D721Med (cell line): ENCODE measurements at regions not wholly inside any gene's neighbourhood (a gene's known extent, or its start where the extent isn't known, plus 50 kb on each side); places are given as distances from the start of the nearest gene placed in this dataset.

Source experiments
- DNase-seq: peaks from one replicate; pipeline ENCODE4 v3.0.0; 2011; ENCODE audit warnings: low spot score; ENCODE audit not compliant: insufficient read length
- FAIRE-seq: peaks from 2 replicates; lab custom pipeline; 2011; peaks lifted over from hg19 to GRCh38; lab: Jason Lieb, UNC
- CTCF ChIP-seq: IDR thresholded peaks from 2 replicates; pipeline ENCODE4 v1.5.1; 2012; ENCODE audit warnings: mild to moderate bottlenecking, control low read depth; ENCODE audit not compliant: insufficient read depth; ENCODE audit errors: missing control alignments

DNA sequence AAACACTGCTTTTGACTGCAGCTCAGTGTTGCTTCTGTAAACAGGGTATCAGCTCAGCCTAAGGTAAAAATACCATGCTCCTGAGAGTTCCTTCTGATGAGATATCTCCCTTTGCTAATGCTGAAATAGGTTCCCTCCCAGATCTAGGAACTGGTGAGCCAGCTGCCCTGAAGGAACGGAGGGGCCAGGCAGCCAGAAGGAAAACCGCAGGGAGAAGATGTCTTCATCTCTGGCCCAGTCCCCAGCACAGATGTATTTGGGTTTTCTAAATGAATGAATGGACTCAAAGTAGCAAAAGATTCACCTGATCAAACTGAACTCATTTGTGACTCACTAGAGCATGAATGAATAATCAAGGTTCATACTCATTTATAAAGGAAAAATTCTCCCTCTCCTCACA is 247.8 kb downstream of the MSRB3 start:
- DNase-seq = no peak

GRCh38 chr12:65528127-65528526 is 249.6 kb downstream of the MSRB3 start:
- TF ChIP-seq CTCF = no peak
- FAIRE-seq = no peak
- no peak for DNase-seq

More for the DNA sequence above, 247.8 kb downstream of the MSRB3 start:
- no peak for TF ChIP-seq CTCF
- no peak for FAIRE-seq

GRCh38 chr12:65529106-65529505 is 250.6 kb downstream of the MSRB3 start:
- FAIRE-seq = no peak

GRCh38 chr12:65529771-65530435 is 251.4 kb downstream of the MSRB3 start:
- TF ChIP-seq CTCF = no peak
- DNase-seq = no peak
- FAIRE-seq = no peak

More at GRCh38 chr12:65529106-65529505, 250.6 kb downstream of the MSRB3 start:
- no peak for DNase-seq
- no peak for TF ChIP-seq CTCF

DNA sequence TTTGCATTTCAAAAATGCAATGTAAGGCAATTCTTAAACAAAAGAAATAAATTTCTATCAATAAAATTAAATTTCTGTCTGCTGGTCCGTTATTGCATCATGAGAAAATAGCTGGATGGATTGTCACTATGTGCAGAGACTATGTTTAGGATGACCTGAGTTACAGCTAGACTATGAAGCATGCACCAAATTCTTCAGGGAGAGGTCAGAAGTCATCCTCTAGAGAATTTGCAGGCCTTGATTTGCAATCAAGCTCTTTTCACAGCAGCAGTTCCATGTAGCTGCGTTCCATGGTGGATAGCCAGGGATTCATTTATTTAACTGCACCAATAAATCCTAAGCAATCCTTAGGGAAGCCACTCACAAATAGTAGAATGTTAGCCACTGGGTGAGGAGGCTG is 253.7 kb downstream of the MSRB3 start:
- no peak for DNase-seq
- TF ChIP-seq CTCF = no peak
- FAIRE-seq = no peak

- no peak for TF ChIP-seq CTCF
- FAIRE-seq (no peak), DNase-seq (no peak)
Observed at GRCh38 chr12:65532764-65533163, 254.3 kb downstream of the MSRB3 start.

DNA sequence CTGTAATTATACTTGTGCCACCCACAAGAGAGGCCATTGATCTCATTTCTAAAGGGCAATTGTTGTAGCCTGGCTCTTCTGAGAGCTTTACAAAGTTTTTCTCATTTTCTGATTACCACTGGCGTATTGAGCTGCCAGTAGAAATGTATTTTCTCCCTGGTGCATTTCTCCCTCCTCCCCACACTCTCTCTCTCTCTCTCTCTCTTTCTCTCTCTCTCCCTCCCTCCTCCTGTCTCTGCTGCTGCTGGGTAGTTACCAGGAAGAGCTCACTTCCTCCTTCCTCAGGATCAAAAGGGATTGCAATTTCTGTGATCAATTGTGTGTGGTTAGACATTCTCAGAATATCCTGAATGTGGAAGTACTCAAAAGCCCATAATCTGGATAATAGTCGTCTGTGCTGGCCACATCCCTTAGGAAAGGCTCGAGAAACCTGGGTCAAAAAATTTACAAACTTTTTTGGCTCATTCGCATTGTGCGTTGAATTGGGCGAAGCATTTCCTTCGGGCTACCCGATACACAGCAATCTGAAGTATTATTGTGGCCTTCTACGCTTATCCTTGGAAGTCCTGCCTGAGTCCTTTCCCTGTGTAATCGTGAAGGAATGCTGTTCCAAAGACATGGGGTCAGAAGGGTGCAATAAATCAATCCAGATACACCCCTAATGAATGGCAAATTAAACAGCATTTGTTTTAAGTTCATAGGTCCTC is 254.8 kb downstream of the MSRB3 start:
- no peak for DNase-seq
- no peak for TF ChIP-seq CTCF
- FAIRE-seq = no peak
